ENCODE measurements at regions not wholly inside any gene's neighbourhood (a gene's known extent, or its start where the extent isn't known, plus 50 kb on each side); places are given as distances from the start of the nearest gene placed in this dataset.

DNA sequence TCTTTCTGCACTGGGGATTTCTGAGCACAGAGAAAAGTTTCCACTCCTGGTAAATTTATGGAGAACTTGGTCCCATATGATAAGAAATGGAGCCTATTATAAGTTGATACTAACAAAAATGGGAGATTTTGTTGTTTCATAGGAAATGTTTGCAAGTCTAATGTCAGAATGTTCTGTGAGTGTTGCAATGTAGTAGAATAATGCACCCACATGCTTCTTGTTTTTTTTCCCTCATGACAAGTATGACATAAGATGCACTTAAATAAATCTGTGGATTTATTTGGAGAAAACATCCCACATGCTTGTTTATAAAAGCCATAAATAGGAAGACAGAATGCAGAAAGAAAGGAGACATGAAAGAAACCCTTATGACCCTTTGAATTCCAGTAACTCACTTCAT is 50.8 kb upstream of the KCNJ6 start:
- no peak for DNase-seq (ENCODE audit: low read depth in 4 of 4, low spot score in 2 of 4)

DNA sequence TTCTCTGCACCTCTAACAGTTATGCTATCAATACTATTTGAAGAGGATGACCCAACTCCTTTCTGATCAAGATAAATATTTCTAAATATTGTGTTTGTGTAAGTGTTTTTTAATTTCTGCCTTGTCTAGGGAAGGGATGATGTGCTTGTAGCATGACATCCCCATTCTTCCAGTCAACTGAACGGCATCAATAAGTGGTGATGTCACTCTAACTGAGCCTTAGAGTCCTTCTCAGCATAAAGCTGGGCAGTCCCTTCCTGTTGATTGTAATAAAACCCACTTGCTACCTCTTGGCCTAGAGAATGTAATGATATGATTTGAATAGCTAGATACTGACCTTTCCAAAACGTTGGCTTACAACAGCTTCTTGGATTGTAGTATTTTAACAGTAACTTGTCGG is 52.5 kb upstream of the KCNJ6 start:
- no peak for DNase-seq (ENCODE audit: low read depth in 4 of 4, low spot score in 2 of 4)

GRCh38 chr21:37970548-37970947 is 54.3 kb upstream of the KCNJ6 start:
- no peak for DNase-seq (ENCODE audit: low read depth in 4 of 4, low spot score in 2 of 4)

DNA sequence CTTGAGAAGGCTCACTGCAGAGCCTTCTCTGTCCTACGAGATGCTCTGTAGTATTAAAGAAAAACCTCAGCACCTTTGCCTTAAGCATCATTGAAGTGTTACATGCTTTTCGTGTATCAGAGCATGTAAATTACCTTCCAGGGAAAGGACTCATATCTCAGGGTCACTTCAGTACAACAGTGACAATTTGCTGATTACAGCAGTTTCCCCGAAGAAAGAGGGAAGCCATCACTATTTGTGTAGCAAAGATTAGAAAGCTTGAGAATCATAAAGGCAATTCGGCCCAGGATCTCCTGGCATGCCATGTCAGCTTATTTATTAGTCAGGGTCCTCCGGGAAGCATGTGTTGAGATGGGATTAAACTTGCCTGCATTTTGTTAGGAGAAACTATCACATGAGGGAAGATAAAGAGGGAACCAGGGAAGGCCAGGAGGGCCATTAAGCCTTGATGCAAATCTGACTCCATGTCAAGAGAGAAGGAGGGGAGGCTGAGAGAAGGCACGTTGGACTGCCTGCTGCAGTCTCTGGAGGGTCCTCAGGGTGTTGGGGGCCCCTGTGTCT is 55.2 kb upstream of the KCNJ6 start:
- DNase-seq (ENCODE audit: low read depth in 4 of 4, low spot score in 2 of 4), result no peak

- no peak for DNase-seq (ENCODE audit: low read depth in 4 of 4, low spot score in 2 of 4)
These were observed 57.8 kb upstream of the KCNJ6 start for GRCh38 chr21:37974081-37974480.

DNA sequence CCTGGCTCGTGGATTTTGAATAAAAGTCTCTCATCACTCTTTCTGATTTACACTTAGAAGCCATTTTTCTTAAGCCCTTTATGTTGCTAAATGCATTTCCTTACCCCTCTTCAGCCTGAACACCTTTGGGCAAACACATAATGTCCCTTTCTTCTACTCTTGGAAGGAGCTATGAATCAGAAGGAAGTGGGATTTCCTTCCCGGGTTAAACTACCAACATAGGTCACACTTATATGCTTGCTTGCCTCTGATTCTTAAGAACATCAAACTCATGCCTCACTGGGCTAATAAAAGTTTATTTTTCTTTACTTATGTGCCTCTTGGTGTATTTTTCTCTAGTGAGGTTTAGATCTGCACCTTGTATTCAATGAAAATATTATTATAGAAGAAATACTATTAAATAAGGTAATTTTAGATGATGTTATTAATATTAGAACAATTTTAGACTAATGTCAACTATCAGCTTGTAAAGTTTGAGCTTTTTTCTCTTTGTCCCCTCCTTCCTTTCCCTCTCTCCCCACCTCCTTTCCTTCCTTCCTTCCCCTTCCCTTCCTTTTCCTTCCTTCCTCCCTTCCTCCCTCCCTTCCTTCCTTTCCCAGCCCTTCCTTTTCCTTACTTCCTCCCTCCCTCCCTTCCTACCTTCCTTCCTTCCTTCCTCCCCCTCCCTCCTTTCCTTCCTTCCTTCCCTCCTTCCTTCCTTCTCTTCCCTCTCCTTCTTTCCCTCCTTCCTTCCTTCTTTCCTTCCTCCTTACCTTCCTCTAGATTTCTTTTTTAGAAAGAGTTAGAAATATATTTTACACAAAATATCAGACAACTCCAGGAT is 66.5 kb upstream of the KCNJ6 start:
- no peak for DNase-seq (ENCODE audit: low read depth in 4 of 4, low spot score in 2 of 4)

DNA sequence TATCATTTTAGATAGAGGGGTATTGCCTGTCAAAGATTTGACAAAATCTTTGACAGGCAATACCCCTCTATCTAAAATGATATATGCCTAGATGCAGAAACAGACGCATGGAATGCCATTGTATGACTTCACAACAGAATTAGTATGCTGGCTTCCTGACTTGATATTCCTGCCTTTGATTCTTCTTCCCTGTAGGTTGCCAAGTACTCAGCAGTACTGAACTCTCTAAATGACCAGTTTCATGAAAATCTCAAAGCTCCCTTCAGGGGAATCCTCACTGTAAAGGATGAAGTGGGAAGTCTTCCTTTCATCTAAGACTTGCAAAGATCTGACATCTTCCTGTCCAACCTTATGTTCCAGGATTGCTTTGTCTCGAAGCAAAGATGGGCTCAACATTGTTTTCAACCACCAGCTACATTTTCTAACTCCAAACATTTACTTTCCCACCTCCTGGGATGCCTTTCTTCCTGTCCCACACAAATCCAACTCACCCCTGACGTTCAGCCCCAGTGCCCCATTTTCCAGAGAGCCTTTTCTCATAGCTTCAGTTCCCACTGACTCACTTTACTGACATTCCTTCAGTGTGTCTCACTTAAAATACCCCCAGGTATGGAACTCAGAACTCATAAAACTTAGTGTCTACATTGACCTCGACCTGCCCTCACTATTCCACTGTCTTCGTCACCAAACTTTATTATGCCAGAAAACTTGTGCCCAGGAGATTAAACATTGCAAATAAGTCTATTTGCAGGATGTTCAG is 67.3 kb upstream of the KCNJ6 start:
- no peak for DNase-seq (ENCODE audit: low read depth in 4 of 4, low spot score in 2 of 4)

DNA sequence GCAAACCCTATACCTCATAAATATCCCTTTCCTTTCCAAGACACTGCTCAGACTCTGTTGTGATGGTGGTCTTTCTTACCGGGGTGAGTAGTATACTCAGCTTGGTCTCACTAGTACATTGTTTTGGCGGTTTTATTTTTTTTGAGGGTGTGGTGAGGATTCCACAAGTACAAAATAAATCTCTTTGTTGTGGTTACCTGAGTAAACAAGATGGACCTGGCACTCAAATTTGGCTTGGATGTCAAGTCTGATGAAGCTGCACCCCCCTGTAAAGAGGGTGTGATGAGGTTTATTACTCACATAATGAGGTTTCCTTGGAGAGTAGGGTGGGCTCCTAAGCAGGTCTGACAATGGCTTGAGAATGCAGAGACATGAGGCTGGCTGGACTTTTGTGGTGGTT is 68.2 kb upstream of the KCNJ6 start:
- DNase-seq (ENCODE audit: low read depth in 4 of 4, low spot score in 2 of 4), result no peak

GRCh38 chr21:37986000-37986399 is 69.7 kb upstream of the KCNJ6 start:
- DNase-seq (ENCODE audit: low read depth in 4 of 4, low spot score in 2 of 4), result no peak

DNA sequence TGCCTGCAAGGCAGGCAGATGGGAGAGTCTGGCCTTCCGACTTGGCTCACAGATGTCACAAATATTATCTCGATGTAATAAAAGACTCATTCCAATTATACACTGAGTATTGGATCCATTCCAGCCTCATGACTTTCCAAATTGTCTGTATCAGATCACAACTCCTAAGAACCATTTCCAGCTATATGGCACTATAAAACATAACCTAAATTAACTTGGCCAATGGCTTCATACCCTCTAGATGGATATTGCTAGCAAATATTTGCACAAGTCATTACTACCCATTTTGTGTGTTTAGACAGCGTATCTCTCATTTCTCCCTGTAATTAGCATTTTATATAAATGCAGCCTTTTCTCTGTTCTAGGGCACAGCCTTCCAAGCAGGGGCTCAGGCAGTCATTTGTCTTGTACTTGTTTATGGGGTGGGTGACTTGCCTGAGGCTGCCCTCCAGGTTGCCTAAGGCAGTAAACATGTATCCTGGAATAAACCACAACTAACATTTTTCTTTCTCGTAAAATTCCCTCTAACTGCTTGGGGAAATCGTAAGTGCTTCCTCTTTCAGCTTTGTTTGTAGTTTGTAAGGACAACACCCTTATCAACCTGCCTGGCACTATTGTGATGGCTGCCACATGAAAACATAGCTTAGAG is 70.6 kb upstream of the KCNJ6 start:
- DNase-seq (ENCODE audit: low read depth in 4 of 4, low spot score in 2 of 4), result no peak

DNA sequence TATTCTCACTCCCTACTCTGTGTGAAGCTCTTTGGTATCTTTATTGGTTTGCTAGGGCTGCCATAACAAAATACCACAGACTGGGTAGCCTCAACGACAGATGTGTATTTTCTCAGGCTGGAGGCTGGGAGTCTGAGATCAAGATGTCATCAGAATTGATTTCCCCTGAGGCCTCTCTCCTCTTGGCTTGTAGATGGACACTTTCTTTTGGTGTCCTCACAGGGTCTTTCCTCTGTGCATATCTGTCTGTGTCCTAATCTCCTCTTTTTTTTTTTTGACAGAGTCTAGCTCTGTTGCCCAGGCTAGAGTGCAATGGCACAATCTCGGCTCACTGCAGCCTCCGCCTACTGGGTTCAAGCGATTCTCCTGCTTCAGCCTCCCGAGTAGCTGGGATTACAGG is 71.4 kb upstream of the KCNJ6 start:
- no peak for DNase-seq (ENCODE audit: low read depth in 4 of 4, low spot score in 2 of 4)

DNA sequence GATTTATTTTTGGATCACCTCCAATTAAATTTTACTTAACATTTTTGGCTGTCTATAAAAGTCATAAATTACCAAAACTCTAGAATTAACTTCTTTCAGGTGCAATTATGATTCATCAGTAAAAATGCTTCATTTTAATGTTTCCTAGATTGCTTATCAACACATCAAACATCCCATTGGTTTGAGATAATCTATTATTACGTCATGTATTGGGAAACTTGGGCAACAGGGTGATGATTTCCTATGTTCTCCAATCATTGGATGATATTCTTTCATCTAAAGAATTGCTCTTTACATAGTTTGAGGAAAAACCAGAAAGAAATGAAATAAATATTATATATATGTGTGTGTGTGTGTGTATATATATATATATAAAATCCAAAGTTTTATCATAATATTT is 76.8 kb upstream of the KCNJ6 start:
- no peak for DNase-seq (ENCODE audit: low read depth in 4 of 4, low spot score in 2 of 4)

GRCh38 chr21:37994211-37994610 is 78.0 kb upstream of the KCNJ6 start:
- no peak for DNase-seq (ENCODE audit: low read depth in 4 of 4, low spot score in 2 of 4)

DNA sequence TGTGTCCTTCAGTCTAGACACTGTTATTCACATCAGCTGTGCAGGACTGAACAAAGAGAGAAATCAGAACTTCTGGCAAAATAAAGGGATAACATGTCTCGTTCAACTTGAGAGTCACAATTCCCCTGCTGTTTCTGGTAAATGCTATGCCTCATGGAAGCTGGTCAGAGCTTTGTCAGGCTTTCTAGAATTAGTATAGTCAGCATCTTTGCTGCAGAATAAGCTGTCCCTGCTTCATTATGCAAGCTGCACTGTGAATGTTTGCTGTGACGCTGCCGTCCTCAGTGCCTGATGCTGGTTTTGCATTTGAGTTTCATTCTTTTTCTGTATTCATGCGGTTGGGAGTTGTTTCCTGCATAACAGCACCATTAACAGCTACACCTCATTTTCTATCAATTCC is 96.4 kb upstream of the KCNJ6 start:
- no peak for DNase-seq (ENCODE audit: low read depth in 4 of 4, low spot score in 2 of 4)

- no peak for DNase-seq (ENCODE audit: low read depth in 4 of 4, low spot score in 2 of 4)
These were observed 97.5 kb upstream of the KCNJ6 start for GRCh38 chr21:38013741-38014140.

DNA sequence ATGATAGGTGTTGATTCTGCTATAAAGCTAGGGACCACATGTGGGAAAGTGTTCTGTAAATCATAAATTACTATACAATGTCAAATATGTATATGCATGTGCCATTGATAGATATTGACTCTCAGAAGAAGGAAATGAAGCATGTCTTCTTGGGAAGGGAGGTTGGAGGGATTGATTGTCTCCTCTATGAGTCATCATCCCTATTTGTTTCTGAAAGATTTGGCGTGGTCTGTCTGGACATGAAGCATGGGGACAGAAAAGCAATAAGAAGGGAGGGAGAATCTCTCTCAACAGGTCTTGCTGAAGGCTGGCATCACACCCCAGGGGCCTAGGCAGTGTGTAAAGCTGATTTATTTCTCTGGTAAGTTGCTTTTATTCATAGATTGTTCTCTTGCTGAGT is 98.0 kb upstream of the KCNJ6 start:
- DNase-seq (ENCODE audit: low read depth in 4 of 4, low spot score in 2 of 4), result no peak

DNA sequence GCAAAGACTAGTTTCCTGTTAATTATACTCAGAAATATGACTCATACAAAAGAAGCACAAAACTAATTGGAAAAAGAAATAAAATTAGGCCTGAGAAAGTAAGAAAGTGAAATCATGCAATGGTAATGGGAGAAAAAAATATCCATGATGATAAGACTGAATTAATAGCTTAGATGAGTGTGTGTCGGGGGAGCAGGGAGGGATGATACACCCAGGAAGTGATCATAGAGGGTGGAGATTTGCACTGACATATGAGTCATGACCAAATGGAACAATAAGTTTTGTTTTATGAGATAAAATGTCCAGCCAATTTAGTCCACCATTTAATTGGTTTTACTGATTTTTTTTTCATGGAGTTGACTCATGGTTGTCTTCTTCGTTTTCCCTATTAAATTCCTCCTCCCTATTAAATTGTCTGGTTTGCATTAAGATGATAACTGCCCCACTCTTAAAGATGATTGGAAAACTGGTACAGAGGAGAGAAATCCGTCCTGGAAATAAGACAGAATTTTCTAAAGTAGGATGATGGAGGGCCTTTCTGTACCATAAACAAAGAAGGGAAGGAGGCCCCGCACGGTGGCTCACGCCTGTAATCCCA is 111.7 kb upstream of the KCNJ6 start:
- no peak for DNase-seq (ENCODE audit: low read depth in 4 of 4, low spot score in 2 of 4)

- DNase-seq (ENCODE audit: low read depth in 4 of 4, low spot score in 2 of 4), result no peak
These were observed 116.0 kb upstream of the KCNJ6 start for GRCh38 chr21:38032082-38032801.

- DNase-seq (ENCODE audit: low read depth in 4 of 4, low spot score in 2 of 4), result no peak
These were observed 119.8 kb upstream of the KCNJ6 start for GRCh38 chr21:38036016-38036415.

- no peak for DNase-seq (ENCODE audit: low read depth in 4 of 4, low spot score in 2 of 4)
These were observed 121.2 kb upstream of the KCNJ6 start for GRCh38 chr21:38037416-38037815.

Measured in left renal cortex interstitium (tissue), 4 donors.